ENCODE measurements at regions not wholly inside any gene's neighbourhood (a gene's known extent, or its start where the extent isn't known, plus 50 kb on each side); places are given as distances from the start of the nearest gene placed in this dataset.

DNA sequence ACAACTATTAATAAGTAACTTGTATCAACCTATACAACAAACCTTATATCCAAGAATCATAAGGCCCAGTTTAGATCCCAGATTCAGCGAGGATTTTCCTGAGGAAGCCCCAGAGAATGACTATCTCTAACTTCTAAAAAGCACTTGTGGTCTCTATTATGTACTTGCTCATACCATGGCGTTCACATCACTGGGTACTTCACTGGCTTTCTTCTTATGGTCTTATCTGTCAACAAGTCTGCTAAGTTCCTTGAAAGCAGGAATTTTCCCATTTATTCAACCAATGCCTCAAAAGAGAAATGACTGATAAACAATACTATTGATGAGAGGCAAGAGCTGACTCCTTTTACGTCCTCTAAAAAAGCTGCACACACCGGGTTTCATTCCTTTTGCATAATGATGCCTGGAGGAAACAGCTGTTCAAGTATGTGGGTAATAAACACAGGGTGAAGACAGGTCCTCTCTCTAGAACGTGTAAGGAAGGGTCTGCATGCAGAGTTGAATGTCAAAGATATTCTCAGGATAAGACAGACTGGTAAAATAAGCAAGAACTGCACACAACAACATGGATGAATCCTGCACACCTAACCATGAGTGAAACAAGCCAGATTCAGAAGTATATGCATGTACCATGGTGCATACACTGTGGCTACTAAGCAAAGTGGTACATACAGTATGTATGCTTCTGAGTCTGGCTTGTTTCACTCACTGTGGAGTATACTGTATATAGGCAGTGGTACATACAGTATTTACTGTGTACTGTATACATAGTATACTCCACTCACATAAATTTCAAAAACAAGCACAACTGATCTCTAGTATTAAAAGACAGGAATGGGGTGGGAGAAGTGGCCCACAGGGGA, 408.7 kb downstream of the SHQ1 start:
- no peaks in the 10 kb centered on the region for H3K36me3 ChIP-seq (ENCODE audit: insufficient read depth)
- H3K4me3 ChIP-seq (IDR thresholded peaks at IDR 0.05; ENCODE audit: insufficient read depth, low read depth, low read length), result no peak overlapping the region
- TF ChIP-seq, protein P1, sequence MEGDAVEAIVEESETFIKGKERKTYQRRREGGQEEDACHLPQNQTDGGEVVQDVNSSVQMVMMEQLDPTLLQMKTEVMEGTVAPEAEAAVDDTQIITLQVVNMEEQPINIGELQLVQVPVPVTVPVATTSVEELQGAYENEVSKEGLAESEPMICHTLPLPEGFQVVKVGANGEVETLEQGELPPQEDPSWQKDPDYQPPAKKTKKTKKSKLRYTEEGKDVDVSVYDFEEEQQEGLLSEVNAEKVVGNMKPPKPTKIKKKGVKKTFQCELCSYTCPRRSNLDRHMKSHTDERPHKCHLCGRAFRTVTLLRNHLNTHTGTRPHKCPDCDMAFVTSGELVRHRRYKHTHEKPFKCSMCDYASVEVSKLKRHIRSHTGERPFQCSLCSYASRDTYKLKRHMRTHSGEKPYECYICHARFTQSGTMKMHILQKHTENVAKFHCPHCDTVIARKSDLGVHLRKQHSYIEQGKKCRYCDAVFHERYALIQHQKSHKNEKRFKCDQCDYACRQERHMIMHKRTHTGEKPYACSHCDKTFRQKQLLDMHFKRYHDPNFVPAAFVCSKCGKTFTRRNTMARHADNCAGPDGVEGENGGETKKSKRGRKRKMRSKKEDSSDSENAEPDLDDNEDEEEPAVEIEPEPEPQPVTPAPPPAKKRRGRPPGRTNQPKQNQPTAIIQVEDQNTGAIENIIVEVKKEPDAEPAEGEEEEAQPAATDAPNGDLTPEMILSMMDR (conservative IDR thresholded peaks at IDR 0.05; ENCODE audit: low read depth, low read length), result no peak
- H2AFZ ChIP-seq (ENCODE audit: low read depth), result no peak overlapping the region
- H3K4me1 ChIP-seq (ENCODE audit: low read depth, poor library complexity, severe bottlenecking), result peaks cover 21% of the 10 kb centered on the region
- H4K20me1 ChIP-seq (ENCODE audit: insufficient read depth), result no peaks in the 10 kb centered on the region
- H3K9ac ChIP-seq, result no peak overlapping the region
- H3K27ac ChIP-seq, result no peak overlapping the region
- H3K27me3 ChIP-seq (ENCODE audit: insufficient read depth, low read depth), result no peaks in the 10 kb centered on the region
- no peak overlapping the region for H3K4me2 ChIP-seq
- H3K79me2 ChIP-seq (ENCODE audit: insufficient read depth, low read depth), result peaks cover 51% of the 10 kb centered on the region

DNA sequence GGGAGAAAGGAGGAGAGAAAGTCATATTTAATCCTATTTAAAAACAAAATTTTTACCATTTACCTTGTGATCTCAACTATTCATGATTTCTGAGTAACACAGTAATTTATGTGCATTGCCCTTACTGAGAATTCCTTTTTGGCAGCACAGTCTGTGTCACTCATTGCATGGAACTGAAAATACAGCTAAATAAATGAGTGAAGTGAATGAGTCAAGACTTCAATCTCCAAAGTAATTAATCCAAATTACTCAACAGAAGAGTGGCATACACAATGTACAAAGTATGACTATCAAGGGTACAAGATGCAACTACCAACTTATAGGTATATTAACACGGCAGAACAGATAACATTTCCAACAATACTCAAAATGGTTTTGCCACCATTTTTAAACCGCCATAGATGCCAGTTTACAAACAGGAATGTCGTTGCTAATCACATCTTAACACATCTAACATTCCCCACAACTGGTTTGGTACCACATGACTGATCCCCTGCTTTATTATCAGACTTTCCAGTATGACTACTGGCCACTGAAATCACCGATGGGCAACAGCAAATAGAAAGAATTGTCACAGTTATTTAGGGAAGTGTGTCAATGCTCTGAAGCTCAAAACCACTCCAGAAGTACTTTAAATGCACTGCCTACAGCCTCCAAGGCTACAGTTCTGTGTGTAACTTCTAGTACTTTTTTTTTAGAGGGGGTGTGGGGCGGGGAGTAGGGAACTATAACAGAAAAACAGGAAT, 410.4 kb downstream of the SHQ1 start:
- H3K36me3 ChIP-seq (ENCODE audit: insufficient read depth), result no peaks in the 10 kb centered on the region
- H3K27me3 ChIP-seq (ENCODE audit: insufficient read depth, low read depth), result no peaks in the 10 kb centered on the region
- H4K20me1 ChIP-seq (ENCODE audit: insufficient read depth), result no peaks in the 10 kb centered on the region
- no peak overlapping the region for H3K4me3 ChIP-seq (IDR thresholded peaks at IDR 0.05; ENCODE audit: insufficient read depth, low read depth, low read length)
- TF ChIP-seq, protein P1 (conservative IDR thresholded peaks at IDR 0.05; ENCODE audit: low read depth, low read length), result no peak
- H3K27ac ChIP-seq, result no peak overlapping the region
- no peak overlapping the region for H3K9ac ChIP-seq
- H3K79me2 ChIP-seq (ENCODE audit: insufficient read depth, low read depth), result peaks cover 43% of the 10 kb centered on the region
- no peak overlapping the region for H2AFZ ChIP-seq (ENCODE audit: low read depth)
- no peak overlapping the region for H3K4me2 ChIP-seq
- peaks cover 8% of the 10 kb centered on the region for H3K4me1 ChIP-seq (ENCODE audit: low read depth, poor library complexity, severe bottlenecking)

DNA sequence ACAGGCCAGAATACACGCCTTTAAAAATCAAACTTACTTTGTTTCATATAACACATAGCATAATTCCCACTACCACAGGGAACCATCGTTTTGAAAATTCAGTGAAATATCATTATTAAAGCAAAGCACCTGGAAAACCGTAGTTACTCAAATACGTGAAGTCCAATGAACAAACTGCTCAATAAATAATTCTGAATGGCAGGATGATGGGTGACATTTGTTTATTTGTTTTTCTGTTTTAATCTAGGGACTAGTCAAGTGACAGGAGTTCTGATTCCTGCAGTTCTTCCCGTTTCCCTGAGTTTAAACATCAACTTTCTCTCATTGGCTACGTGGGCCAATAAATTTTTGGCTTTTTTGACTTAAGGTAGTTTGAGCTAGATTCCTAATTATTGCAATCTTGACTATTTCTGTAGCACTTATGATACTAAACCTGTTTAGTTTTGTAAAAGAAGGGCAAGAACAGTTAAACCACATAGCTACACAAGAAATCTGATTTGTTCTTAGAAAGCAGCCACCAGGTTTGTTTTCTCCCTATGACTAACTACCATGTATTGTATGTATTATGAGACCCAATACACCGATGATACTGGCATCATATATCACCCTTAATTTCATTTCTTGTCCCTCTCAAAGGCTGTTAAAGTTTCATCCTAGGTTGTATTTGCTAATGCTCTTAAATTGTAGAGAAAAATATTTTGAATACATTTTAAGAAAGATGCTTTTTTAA, 411.2 kb downstream of the SHQ1 start:
- Histone ChIP-seq H3K4me3 (IDR thresholded peaks at IDR 0.05; ENCODE audit: insufficient read depth, low read depth, low read length) (no peak overlapping the region), H2AFZ (ENCODE audit: low read depth) (no peak overlapping the region), H3K4me2 (no peak overlapping the region), H3K9ac (no peak overlapping the region), H3K36me3 (ENCODE audit: insufficient read depth) (no peaks in the 10 kb centered on the region), H4K20me1 (ENCODE audit: insufficient read depth) (no peaks in the 10 kb centered on the region), H3K27me3 (ENCODE audit: insufficient read depth, low read depth) (no peaks in the 10 kb centered on the region), H3K4me1 (ENCODE audit: low read depth, poor library complexity, severe bottlenecking) (no peaks in the 10 kb centered on the region), H3K27ac (no peak overlapping the region), H3K79me2 (ENCODE audit: insufficient read depth, low read depth) (peaks cover 40% of the 10 kb centered on the region; the same call in 1 of the 2 replicates)
- TF ChIP-seq, protein P1 (conservative IDR thresholded peaks at IDR 0.05; ENCODE audit: low read depth, low read length), result no peak

DNA sequence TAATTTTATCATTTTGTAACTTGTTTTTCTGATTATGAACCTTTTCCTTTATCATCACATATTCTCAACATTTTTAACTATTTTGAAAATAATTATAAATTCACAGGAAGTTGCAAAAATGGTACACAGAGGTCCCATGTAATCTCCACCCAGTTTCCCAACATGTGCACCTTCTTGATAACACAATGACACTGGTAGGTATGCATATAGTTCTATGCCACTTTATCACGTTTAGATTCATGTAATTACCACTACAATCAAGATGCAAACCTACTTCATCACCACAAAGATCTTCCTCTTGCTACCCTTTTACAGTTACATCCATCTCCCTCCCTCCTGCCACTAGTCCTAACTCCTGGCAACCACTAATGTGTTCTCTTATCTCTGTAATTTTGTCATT, 413.9 kb downstream of the SHQ1 start:
- Histone ChIP-seq H3K4me1 (ENCODE audit: low read depth, poor library complexity, severe bottlenecking) (no peaks in the 10 kb centered on the region), H2AFZ (ENCODE audit: low read depth) (no peak overlapping the region), H3K4me2 (no peak overlapping the region), H3K4me3 (IDR thresholded peaks at IDR 0.05; ENCODE audit: insufficient read depth, low read depth, low read length) (no peak overlapping the region), H3K9ac (no peak overlapping the region), H3K27ac (no peak overlapping the region), H4K20me1 (ENCODE audit: insufficient read depth) (no peaks in the 10 kb centered on the region), H3K27me3 (ENCODE audit: insufficient read depth, low read depth) (no peaks in the 10 kb centered on the region), H3K36me3 (ENCODE audit: insufficient read depth) (no peaks in the 10 kb centered on the region), H3K79me2 (ENCODE audit: insufficient read depth, low read depth) (peaks cover 34% of the 10 kb centered on the region; the same call in 1 of the 2 replicates)
- TF ChIP-seq, protein P1 (conservative IDR thresholded peaks at IDR 0.05; ENCODE audit: low read depth, low read length), result no peak
